BJ (cell line): ENCODE measurements at regions not wholly inside any gene's neighbourhood (a gene's known extent, or its start where the extent isn't known, plus 50 kb on each side); places are given as distances from the start of the nearest gene placed in this dataset.

Source experiments
- CTCF ChIA-PET: fragments of 350-600 bp; formaldehyde crosslinking; extraction: SDS; loops from one replicate; lab custom pipeline; 2021; ENCODE audit warnings: antibody characterized with exemption, inconsistent platforms; lab: Yijun Ruan, JAX
- POLR2A ChIA-PET: fragments of 300-600 bp; sonication (Branson Sonifier 250); formaldehyde crosslinking; extraction: SDS; loops from one replicate; lab custom pipeline; 2021; ENCODE audit warnings: antibody characterized with exemption; lab: Charles Lee
- DNase-seq: peaks from one replicate; pipeline ENCODE4 v3.0.0-alpha.2; 2011; ENCODE audit warnings: low read depth
- H3K27me3 ChIP-seq: 2 replicates; pipeline ENCODE4 v1.6.0; 2011; ENCODE audit warnings: low read length; ENCODE audit not compliant: control insufficient read depth, insufficient read depth
- H3K36me3 ChIP-seq: 2 replicates; pipeline ENCODE4 v1.5.1; 2011; ENCODE audit warnings: low read length; ENCODE audit not compliant: control insufficient read depth, insufficient read depth
- H3K4me3 ChIP-seq: 2 replicates; pipeline ENCODE4 v1.5.1; 2011; ENCODE audit warnings: low read depth, mild to moderate bottlenecking, control low read depth, low read length
- TF ChIP-seq, protein P1 (sequence below): IDR thresholded peaks from 2 replicates; pipeline ENCODE4 v1.5.1; 2011; ENCODE audit warnings: low read depth, mild to moderate bottlenecking, control low read depth, inconsistent platforms, low read length, moderate library complexity; ENCODE audit not compliant: insufficient read depth

DNA sequence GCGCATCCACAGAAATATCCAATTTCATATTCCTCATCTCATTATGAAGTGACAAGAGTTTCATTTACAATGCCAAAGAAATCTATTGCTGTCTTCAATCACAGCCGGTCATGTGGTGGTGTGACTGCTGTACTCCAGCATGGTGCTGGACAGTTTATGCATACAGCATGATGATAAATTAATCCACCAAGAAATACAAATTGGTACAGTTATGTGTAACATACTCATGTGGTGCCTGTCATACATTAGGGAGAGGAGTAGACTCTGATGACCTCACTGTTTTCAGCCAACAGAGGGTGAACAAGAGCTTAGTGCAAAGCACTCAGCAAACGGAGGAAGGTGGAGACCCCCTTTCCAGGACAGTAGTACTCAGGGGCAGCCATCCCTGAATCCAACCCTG lies 178.4 kb upstream of the SYNDIG1 start:
- ChIA-PET CTCF (no interaction called here), POLR2A (no interaction called here)
- Histone ChIP-seq H3K27me3 (no peaks in the 10 kb centered on the region), H3K4me3 (no peak overlapping the region), H3K36me3 (no peaks in the 10 kb centered on the region)
- DNase-seq, result no peak
- TF ChIP-seq, protein P1, sequence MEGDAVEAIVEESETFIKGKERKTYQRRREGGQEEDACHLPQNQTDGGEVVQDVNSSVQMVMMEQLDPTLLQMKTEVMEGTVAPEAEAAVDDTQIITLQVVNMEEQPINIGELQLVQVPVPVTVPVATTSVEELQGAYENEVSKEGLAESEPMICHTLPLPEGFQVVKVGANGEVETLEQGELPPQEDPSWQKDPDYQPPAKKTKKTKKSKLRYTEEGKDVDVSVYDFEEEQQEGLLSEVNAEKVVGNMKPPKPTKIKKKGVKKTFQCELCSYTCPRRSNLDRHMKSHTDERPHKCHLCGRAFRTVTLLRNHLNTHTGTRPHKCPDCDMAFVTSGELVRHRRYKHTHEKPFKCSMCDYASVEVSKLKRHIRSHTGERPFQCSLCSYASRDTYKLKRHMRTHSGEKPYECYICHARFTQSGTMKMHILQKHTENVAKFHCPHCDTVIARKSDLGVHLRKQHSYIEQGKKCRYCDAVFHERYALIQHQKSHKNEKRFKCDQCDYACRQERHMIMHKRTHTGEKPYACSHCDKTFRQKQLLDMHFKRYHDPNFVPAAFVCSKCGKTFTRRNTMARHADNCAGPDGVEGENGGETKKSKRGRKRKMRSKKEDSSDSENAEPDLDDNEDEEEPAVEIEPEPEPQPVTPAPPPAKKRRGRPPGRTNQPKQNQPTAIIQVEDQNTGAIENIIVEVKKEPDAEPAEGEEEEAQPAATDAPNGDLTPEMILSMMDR, result no peak

DNA sequence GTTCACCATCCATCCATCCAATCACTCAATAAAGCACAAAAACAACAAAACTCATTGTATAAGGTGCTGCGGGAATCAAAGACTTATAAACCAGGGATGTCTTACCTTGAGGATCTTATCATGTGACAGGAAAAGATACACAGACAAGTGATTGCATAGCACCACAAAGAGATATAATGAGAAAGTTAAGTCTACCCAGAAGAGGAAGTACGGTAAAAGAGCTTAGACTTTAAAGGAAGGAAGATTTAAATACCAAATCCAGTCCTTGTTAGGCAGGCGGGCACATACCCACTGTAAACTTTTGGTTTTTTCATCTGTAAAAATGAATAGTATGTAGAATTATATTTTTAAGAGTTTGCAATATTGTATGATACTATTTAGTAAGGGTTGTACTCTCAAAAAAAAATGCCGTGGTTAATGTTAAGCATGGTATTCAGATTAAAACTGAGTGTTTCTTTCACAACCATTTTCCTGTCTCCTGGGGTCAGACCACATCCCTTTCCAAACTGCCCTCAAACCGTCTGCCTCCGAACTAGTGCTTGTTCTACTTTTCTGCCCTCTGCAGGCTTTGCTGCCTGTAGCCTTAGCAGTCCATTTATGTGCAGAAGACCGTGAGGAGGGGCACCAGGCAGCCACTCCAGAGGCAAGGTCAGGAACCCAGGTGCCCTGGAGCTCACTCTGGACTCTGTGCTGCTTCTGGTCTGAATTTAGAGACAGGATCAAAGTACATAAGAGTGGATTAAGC lies 179.5 kb upstream of the SYNDIG1 start:
- H3K4me3 ChIP-seq, result no peak overlapping the region
- H3K27me3 ChIP-seq, result no peaks in the 10 kb centered on the region
- POLR2A ChIA-PET, result no interaction called here
- no peaks in the 10 kb centered on the region for H3K36me3 ChIP-seq
- no peak for DNase-seq
- TF ChIP-seq, protein P1, result no peak
- CTCF ChIA-PET, result no interaction called here

DNA sequence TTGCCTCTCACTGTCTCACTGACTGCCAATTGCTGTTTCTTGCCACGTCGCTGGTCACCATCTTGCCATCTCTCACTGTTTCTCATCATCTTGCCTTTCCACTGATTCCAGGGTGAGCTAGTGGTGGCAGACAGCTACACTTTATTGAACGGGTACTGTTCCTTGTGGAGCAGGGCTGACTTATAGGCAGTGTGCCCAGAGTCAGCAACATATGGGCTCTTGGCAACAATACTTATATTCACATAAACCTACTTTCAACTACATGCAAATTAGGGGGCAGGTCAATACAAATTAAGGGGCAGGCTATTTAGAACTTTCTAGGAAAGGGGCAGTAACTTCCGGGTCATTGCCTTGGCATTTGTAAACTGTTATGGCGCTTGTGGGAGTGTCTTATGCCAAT lies 186.2 kb upstream of the SYNDIG1 start:
- TF ChIP-seq, protein P1, result no peak
- POLR2A ChIA-PET, result no interaction called here
- DNase-seq, result no peak
- CTCF ChIA-PET, result no interaction called here
- no peaks in the 10 kb centered on the region; the same call in 1 of the 2 replicates for H3K27me3 ChIP-seq
- H3K36me3 ChIP-seq, result no peaks in the 10 kb centered on the region
- no peak overlapping the region for H3K4me3 ChIP-seq

DNA sequence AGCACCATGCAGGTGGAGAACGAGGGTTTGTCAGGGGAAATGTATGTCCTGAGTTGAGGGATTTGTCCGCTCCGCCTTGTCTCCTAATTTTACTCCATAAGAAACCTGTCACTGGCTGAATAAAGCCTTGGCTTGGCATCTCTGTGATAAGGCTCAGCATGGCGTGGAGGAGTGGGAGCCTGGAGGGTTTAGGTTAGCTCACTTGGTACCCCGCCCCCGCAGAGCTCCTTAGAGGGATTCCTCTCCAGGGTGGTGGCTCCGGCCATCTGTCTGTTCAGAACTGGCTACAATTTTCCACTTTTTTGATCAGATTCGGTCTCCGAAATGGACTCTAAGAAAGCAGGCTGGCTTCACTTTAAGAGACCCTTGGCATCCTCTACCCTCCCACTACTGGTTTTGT lies 192.2 kb upstream of the SYNDIG1 start:
- ChIA-PET CTCF (no interaction called here), POLR2A (no interaction called here)
- no peaks in the 10 kb centered on the region for H3K36me3 ChIP-seq
- TF ChIP-seq, protein P1, result no peak
- no peak overlapping the region for H3K4me3 ChIP-seq
- no peaks in the 10 kb centered on the region; the same call in 1 of the 2 replicates for H3K27me3 ChIP-seq
- no peak for DNase-seq

DNA sequence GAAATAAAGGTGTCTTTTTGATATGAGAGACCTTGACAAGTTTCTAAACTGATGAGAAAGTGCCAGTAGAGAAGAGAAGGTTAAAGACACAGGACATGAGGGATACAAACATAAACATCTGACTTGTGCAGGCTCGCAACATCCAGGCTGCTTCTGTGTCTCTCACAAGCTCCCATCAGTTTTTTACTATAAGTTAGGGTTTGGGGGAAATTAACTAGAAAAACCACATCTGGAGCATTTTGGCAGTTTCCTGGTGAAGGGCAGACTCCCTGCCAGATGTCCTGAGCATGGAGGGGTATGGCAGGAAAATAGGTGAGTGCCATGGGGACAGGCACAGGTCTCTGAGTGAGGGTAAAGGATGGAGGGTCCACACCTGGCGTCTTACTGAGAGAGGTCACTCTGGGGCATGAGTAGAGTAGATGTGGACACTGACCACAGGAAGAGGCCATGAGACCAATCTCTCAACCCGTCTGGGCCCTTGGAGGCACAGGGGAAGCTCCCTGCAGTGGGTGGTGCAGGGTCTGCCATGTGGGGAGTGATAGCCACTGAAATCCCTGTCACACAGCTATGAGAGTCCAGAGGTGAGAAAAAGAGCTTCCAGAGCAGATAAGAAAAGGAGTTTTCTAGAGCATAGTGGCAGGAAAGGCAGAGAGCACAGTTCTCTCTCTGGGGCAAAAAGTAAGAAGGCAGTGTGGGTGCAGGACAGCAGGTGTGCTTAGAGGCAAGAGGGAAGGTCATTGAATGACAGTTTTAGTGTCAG lies 193.3 kb upstream of the SYNDIG1 start:
- POLR2A ChIA-PET, result no interaction called here
- no peaks in the 10 kb centered on the region; the same call in 1 of the 2 replicates for H3K27me3 ChIP-seq
- TF ChIP-seq, protein P1, result no peak

More for the DNA sequence above, 193.3 kb upstream of the SYNDIG1 start:
- DNase-seq, result no peak
- Histone ChIP-seq H3K36me3 (no peaks in the 10 kb centered on the region), H3K4me3 (no peak overlapping the region)
- CTCF ChIA-PET, result no interaction called here
